ENCODE measurements at regions not wholly inside any gene's neighbourhood (a gene's known extent, or its start where the extent isn't known, plus 50 kb on each side); places are given as distances from the start of the nearest gene placed in this dataset.

DNA sequence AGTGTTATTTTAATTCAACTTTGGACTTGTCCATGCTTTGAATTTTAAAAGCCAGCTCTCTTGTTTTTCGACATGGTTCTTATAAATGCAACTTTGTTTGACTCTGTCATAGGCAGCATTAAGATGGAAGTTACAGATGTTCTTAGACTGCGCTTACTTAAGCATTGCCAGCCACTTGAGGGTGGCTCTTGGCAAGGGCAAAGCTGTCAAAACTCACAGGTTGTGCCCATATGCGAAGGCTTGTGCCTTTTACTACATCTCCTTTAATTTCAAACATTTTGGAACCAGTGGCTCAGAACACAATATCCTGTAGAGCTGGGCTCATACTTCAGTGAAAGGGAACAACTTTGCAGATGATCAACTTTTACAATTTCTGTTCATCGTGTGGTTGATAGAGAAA lies 135.5 kb downstream of the TRAM1L1 start:
- DNase-seq (ENCODE audit: extremely low read depth, low read depth) = no peak
- TF ChIP-seq, protein P1, sequence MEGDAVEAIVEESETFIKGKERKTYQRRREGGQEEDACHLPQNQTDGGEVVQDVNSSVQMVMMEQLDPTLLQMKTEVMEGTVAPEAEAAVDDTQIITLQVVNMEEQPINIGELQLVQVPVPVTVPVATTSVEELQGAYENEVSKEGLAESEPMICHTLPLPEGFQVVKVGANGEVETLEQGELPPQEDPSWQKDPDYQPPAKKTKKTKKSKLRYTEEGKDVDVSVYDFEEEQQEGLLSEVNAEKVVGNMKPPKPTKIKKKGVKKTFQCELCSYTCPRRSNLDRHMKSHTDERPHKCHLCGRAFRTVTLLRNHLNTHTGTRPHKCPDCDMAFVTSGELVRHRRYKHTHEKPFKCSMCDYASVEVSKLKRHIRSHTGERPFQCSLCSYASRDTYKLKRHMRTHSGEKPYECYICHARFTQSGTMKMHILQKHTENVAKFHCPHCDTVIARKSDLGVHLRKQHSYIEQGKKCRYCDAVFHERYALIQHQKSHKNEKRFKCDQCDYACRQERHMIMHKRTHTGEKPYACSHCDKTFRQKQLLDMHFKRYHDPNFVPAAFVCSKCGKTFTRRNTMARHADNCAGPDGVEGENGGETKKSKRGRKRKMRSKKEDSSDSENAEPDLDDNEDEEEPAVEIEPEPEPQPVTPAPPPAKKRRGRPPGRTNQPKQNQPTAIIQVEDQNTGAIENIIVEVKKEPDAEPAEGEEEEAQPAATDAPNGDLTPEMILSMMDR (IDR thresholded peaks at IDR 0.05; ENCODE audit: low read depth, low read length) = no peak

DNA sequence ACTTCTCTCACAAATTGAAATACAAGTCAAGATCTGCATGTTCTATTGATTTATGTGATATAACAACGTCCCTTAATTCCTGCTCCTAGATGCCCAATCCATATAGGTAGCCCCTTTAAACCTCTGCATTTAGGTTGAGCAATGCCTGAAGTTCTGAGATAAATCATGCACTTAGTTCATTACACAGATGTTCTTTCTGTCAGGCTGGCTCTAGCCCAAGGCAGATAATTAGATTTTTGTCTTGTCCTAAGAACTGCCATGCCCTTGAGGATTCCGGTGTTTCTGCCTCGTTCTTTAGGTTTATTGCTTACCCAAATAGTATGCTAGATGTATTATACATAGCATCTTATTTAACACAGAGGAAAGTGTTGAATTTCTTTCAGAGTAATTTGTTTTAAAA lies 143.1 kb downstream of the TRAM1L1 start:
- no peak for DNase-seq (ENCODE audit: extremely low read depth, low read depth)
- TF ChIP-seq, protein P1 (IDR thresholded peaks at IDR 0.05; ENCODE audit: low read depth, low read length) = no peak

DNA sequence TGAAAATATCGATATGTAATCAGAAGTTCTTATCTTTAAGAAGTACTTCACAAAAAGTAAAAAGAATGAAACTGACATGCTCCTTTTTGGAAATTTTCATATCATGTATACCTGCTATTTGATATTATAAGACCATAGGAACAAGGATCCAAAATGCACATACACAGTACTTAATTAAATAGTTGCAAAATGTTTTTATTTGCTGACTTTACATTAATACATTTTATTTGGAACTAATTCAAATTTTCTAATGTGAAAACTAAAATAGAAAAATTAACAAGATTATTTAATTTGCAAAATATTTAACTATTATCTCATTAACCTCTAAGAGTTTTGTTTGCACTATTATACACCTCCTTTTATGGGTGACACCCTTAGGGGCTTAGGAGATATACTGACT lies 155.0 kb downstream of the TRAM1L1 start:
- TF ChIP-seq, protein P1 (IDR thresholded peaks at IDR 0.05; ENCODE audit: low read depth, low read length) = no peak
- DNase-seq (ENCODE audit: extremely low read depth, low read depth) = no peak

DNA sequence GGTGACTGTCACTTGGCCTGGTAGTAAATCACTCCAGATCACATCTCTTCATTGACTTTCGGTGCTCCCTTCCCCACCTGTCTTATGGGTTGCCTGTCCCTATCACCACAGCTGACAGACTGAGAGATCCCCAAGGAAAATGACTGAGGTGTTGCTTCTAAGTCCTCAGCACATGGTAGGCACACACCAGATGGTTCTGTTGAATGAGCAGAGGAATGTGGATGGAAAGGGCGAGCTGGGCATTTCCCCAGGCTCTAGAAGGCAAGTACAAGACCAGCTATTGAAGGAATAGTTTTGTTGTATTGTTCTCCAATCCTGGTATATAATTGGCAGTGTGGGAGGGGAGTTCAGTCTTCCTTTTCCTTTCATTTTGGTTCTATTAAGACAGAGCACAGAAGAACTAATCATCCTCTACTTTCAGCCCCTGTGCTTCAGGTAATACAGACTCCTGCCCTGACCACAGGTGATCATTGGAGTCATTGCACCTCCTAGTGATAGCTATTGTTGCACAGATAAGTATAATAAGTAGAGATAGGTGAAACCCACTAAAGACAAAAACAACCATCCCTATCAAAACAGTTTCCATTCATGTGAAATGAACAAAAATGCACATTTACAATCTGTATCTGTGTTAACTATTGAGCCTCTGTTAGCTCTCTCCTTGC lies 158.6 kb downstream of the TRAM1L1 start:
- no peak for DNase-seq (ENCODE audit: extremely low read depth, low read depth)
- TF ChIP-seq, protein P1 (IDR thresholded peaks at IDR 0.05; ENCODE audit: low read depth, low read length) = no peak

DNA sequence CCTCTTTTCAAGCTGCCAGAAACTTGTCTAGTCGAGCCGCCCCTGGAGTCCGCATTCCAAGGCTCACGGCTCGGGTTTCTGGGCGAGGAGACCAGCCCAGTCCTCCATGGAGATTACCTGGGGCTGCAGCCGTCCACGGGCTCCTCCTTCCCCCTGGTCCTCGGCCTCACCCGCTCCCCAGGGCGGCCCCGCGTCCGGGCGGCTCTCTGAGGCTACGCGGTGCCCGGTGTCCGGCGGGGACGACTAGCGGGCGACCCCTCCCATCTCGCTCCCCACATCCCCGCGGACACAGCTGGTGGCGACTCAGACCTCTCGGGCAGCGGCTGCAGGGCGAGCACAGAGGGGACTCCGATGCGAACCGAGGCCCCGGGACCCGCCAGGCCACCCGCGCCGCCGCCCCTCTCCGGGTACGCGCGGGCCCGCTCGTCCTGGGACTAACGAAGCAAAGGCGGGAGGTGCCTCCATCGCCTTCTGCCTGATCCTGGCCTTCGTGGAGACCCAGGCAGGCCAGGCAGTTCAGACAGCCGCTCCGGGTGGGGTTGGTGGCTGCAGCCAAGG lies 159.4 kb downstream of the TRAM1L1 start:
- DNase-seq (ENCODE audit: extremely low read depth, low read depth) = no peak
- TF ChIP-seq, protein P1 (IDR thresholded peaks at IDR 0.05; ENCODE audit: low read depth, low read length) = no peak

DNA sequence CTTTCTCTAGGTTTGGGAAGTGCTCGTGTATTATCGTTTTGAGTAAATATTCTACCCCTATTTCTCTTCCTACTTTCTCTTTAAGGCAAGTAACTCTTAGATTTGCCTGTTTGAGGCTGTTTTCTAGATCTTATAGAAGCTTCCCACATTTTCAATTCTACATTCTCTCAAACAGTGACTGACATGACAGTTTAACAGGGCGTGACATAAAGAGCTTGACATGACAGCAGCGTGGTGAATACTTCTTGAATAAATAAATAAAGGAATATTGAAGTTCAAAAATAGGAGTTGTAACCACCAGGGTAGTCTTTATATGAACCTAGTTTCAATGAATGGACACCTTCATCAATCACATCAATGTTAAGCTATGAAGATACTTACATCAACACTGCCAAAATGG lies 162.0 kb downstream of the TRAM1L1 start:
- TF ChIP-seq, protein P1 (IDR thresholded peaks at IDR 0.05; ENCODE audit: low read depth, low read length) = no peak

DNA sequence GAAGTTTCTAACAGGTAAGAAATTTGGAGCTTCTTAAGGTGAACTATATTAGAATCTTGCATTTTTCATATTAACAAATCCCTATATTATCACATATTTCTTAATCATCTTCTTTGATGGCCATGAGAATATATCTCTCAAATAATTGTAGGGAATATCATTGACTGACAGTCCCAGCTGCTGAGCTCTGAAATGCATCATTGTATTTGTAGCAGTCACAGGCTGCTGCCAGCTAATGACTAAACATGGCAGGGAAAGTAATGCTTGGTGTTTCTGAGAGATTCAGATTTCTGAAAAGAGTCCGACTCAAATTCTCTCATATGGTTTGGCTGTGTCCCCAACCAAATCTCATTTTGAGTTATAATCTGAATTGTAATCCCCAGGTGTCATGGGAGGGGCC lies 171.9 kb downstream of the TRAM1L1 start:
- TF ChIP-seq, protein P1 (IDR thresholded peaks at IDR 0.05; ENCODE audit: low read depth, low read length) = no peak
- DNase-seq (ENCODE audit: extremely low read depth, low read depth) = no peak

More for the DNA sequence above, 162.0 kb downstream of the TRAM1L1 start:
- no peak for DNase-seq (ENCODE audit: extremely low read depth, low read depth)
